B cell (primary cell): ENCODE measurements at regions not wholly inside any gene's neighbourhood (a gene's known extent, or its start where the extent isn't known, plus 50 kb on each side); places are given as distances from the start of the nearest gene placed in this dataset.

ENCODE experiments used
- ATAC-seq: fragments of 200-7000 bp; cut with Tn5 transposase; one replicate; pipeline ENCODE4 v1.10.0; 2021; ENCODE audit warnings: low read depth, mild to moderate bottlenecking, moderate number of reproducible peaks, moderate library complexity
- CTCF ChIA-PET: fragments of 350-600 bp; sonication (Branson Sonifier 250); formaldehyde crosslinking; loops from one replicate; lab custom pipeline; 2021; ENCODE audit warnings: antibody characterized with exemption, inconsistent platforms; lab: Charles Lee
- POLR2A ChIA-PET: fragments of 350-600 bp; sonication (Branson Sonifier 250); formaldehyde crosslinking; loops from one replicate; lab custom pipeline; 2021; ENCODE audit warnings: antibody characterized with exemption; lab: Charles Lee
- DNase-seq: peaks from one replicate; pipeline ENCODE4 v3.0.0; 2013
- H2AFZ ChIP-seq: 2 replicates; pipeline ENCODE4 v1.6.1; 2012; ENCODE audit warnings: mild to moderate bottlenecking, low read depth, low read length; ENCODE audit not compliant: insufficient read depth, poor library complexity, severe bottlenecking
- H3K27ac ChIP-seq, 2 donors: 1 replicate in 1 of 2; 2 replicates in 1 of 2; pipeline ENCODE4 v1.5.1; 2012 to 2013; ENCODE audit warnings: low read length in 2 of 2, mild to moderate bottlenecking in 2 of 2, moderate library complexity in 1 of 2
- H3K27me3 ChIP-seq, 4 experiments: fragments of 200-600 bp in 1 of 4; sonication (generic) in 1 of 4; replicated peaks in 1 of 4; 1 replicate in 2 of 4; 2 replicates in 2 of 4; pipeline versions ENCODE4 v1.6.1 to v1.7.0; 2013 to 2016; ENCODE audit warnings: low read length in 3 of 4, mild to moderate bottlenecking in 2 of 4, mixed read lengths in 1 of 4, moderate library complexity in 1 of 4; ENCODE audit not compliant: insufficient read depth in 4 of 4, control insufficient read depth in 3 of 4; ENCODE audit errors: control extremely low read depth in 1 of 4
- H3K36me3 ChIP-seq, 2 experiments: replicated peaks in 1 of 2; 1 replicate in 1 of 2; 2 replicates in 1 of 2; pipeline versions ENCODE4 v1.6.1 to v1.7.1; 2013; ENCODE audit warnings: low read length in 1 of 2; ENCODE audit not compliant: insufficient read depth in 2 of 2, control insufficient read depth in 1 of 2; ENCODE audit errors: control extremely low read depth in 1 of 2, extremely low read depth in 1 of 2
- H3K4me1 ChIP-seq, 2 donors: fragments of 200-600 bp in 1 of 2; sonication (generic) in 1 of 2; 1 replicate in 1 of 2; 2 replicates in 1 of 2; pipeline versions ENCODE4 v1.5.1 to v1.6.1; 2013 to 2017; ENCODE audit warnings: low read length in 2 of 2; ENCODE audit not compliant: control insufficient read depth in 2 of 2, insufficient read depth in 2 of 2
- H3K4me2 ChIP-seq: replicated peaks from 2 replicates; pipeline ENCODE3; 2012; ENCODE audit warnings: mild to moderate bottlenecking, low read depth, low read length; ENCODE audit not compliant: poor library complexity, severe bottlenecking
- H3K4me3 ChIP-seq, 5 experiments: fragments of 200-600 bp in 1 of 5; sonication (generic) in 1 of 5; 1 replicate in 3 of 5; 2 replicates in 2 of 5; pipeline versions ENCODE4 v1.5.1 to v1.7.0; 2011 to 2016; ENCODE audit warnings: low read length in 4 of 5, mild to moderate bottlenecking in 4 of 5, low read depth in 2 of 5, control low read depth in 1 of 5, moderate library complexity in 1 of 5; ENCODE audit not compliant: insufficient read depth in 1 of 5; ENCODE audit errors: control extremely low read depth in 1 of 5, extremely low read depth in 1 of 5
- H3K79me2 ChIP-seq: fragments of 200-600 bp; sonication (generic); one replicate; pipeline ENCODE4 v1.6.0; 2016; ENCODE audit warnings: low read length; ENCODE audit not compliant: control insufficient read depth, insufficient read depth
- H3K9ac ChIP-seq: fragments of 200-600 bp; sonication (generic); 2 replicates; pipeline ENCODE4 v1.6.1; 2017; ENCODE audit warnings: mild to moderate bottlenecking, low read length, moderate library complexity
- H3K9me3 ChIP-seq, 3 donors: one replicate each; pipeline versions ENCODE4 v1.6.1 to v1.7.1; 2013; ENCODE audit warnings: low read length in 2 of 3; ENCODE audit not compliant: control insufficient read depth in 2 of 3, insufficient read depth in 1 of 3; ENCODE audit errors: control extremely low read depth in 1 of 3
- H4K20me1 ChIP-seq: 2 replicates; pipeline ENCODE4 v1.6.0; 2012; ENCODE audit warnings: mild to moderate bottlenecking, low read length; ENCODE audit not compliant: insufficient read depth, control insufficient read depth, poor library complexity, severe bottlenecking
- H3K27ac Mint-ChIP-seq: one replicate; pipeline ENCODE4 v1.8.0; 2021; ENCODE audit warnings: mixed read lengths
- H3K27me3 Mint-ChIP-seq: one replicate; pipeline ENCODE4 v1.8.0; 2021; ENCODE audit warnings: mixed read lengths
- H3K4me1 Mint-ChIP-seq: one replicate; pipeline ENCODE4 v1.8.0; 2021; ENCODE audit warnings: mixed read lengths
- H3K4me3 Mint-ChIP-seq: one replicate; pipeline ENCODE4 v1.8.0; 2021; ENCODE audit warnings: mixed read lengths
- H3K9me3 Mint-ChIP-seq: one replicate; pipeline ENCODE4 v1.8.0; 2022; ENCODE audit warnings: mixed read lengths; ENCODE audit not compliant: insufficient read depth
- EZH2 ChIP-seq: IDR thresholded peaks from 2 replicates; pipeline ENCODE4 v1.6.1; 2012; ENCODE audit warnings: borderline replicate concordance, low read depth, mild to moderate bottlenecking, moderate library complexity, low read length; ENCODE audit not compliant: insufficient read depth, poor library complexity, severe bottlenecking
- WGBS: methylation state at CpG from one replicate; pipeline ENCODE4 v1.1.5; 2013; ENCODE audit warnings: missing lambda C conversion rate; ENCODE audit not compliant: insufficient coverage; 5-methylcytosine and 5-hydroxymethylcytosine counted together
- intact Hi-C: fragments of 100-400 bp; cut with micrococcal nuclease; formaldehyde crosslinking; loops from one replicate; pipeline ENCODE4 v1.10.0; 2022
- TF ChIP-seq, protein P1 (sequence below): fragments of 200-600 bp; IDR thresholded peaks from one replicate; pipeline ENCODE4 v1.8.0; 2022; ENCODE audit warnings: antibody characterized with exemption, mild to moderate bottlenecking

DNA sequence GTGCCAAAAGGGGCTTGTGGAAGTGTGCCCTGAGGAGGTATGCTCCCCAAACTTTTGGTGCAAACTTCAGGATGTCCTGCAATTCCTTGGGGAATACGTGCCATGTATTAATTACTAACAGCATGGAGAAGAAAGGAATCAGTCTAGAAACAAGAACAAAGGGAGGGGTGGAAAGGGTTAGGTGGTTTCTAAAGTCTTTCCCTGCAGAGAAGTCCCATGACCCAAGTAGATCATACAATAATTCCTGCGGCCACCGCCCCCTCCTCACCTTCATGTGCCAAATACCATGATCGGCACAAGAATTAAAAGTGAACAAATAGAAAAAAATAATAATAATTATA, 258.2 kb downstream of the PLPP3 start:
- Mint-ChIP-seq H3K9me3 (no peaks in the 10 kb centered on the region), H3K27ac (no peak overlapping the region), H3K27me3 (no peaks in the 10 kb centered on the region), H3K4me3 (no peak overlapping the region), H3K4me1 (peaks cover 3% of the 10 kb centered on the region)
- intact Hi-C loops = no loop called here
- no peak overlapping the region for H3K9ac ChIP-seq
- no peaks in the 10 kb centered on the region for H3K4me1 ChIP-seq
- H3K4me2 ChIP-seq = no peak overlapping the region
- H3K9me3 ChIP-seq = peaks cover 0 to 1% (median 0%) of the 10 kb centered on the region in 3 donors
- H3K4me3 ChIP-seq = no peak overlapping the region
- no peak overlapping the region for H3K27ac ChIP-seq
- H2AFZ ChIP-seq = no peak overlapping the region
- H3K36me3 ChIP-seq = no peaks in the 10 kb centered on the region
- no peaks in the 10 kb centered on the region for H3K27me3 ChIP-seq
- POLR2A ChIA-PET = no interaction called here
- DNase-seq (no peak), ATAC-seq (no peak)
- no peaks in the 10 kb centered on the region for H3K79me2 ChIP-seq
- WGBS = 100% methylated on average over 1 of the region's 4 CpGs
- H4K20me1 ChIP-seq = no peaks in the 10 kb centered on the region
- CTCF ChIA-PET = interaction anchor here (0.8 kb wide), 1 partner anchor 263 kb away, joined by 3 read pairs; no protein-coding TSS in a partner anchor
- TF ChIP-seq, protein P1, sequence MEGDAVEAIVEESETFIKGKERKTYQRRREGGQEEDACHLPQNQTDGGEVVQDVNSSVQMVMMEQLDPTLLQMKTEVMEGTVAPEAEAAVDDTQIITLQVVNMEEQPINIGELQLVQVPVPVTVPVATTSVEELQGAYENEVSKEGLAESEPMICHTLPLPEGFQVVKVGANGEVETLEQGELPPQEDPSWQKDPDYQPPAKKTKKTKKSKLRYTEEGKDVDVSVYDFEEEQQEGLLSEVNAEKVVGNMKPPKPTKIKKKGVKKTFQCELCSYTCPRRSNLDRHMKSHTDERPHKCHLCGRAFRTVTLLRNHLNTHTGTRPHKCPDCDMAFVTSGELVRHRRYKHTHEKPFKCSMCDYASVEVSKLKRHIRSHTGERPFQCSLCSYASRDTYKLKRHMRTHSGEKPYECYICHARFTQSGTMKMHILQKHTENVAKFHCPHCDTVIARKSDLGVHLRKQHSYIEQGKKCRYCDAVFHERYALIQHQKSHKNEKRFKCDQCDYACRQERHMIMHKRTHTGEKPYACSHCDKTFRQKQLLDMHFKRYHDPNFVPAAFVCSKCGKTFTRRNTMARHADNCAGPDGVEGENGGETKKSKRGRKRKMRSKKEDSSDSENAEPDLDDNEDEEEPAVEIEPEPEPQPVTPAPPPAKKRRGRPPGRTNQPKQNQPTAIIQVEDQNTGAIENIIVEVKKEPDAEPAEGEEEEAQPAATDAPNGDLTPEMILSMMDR = no peak
- no peak for TF ChIP-seq EZH2

DNA sequence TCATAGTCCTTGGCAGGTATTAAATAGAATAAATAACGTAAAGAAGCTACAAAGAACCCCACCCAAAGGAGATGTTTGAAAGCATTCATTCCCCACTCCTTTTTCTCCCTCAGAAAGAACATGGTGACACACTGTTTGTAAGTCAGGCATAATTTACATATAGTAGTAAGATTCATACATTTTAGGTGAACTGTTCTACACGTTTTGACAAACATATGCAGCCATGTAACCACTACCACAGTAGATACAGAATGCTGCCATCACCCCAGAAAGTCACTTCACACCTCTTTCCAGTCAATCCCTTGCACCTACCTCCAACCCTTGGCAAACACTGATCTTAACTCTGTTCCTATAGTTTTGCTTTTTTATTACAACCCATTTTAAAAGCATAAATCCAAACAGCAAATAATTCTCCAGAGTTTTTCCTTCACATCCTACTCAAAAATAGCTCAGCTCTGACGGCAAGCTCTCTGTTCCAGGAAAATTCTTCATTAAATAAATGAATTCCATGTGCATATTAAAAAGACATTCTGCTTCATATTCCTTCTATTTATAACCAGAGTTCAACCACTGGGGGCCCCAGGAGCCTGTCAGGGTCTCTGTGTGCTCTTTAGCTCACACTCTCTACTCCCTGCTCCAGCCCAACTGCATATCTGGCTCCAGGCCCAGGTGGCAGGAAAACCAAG, 258.8 kb downstream of the PLPP3 start:
- CTCF ChIA-PET = no interaction called here
- Mint-ChIP-seq H3K27me3 (no peaks in the 10 kb centered on the region), H3K9me3 (no peaks in the 10 kb centered on the region), H3K27ac (no peak overlapping the region), H3K4me1 (peaks cover 3% of the 10 kb centered on the region), H3K4me3 (no peak overlapping the region)
- H3K27me3 ChIP-seq = no peaks in the 10 kb centered on the region
- no peaks in the 10 kb centered on the region for H3K4me1 ChIP-seq
- no peaks in the 10 kb centered on the region for H3K36me3 ChIP-seq
- POLR2A ChIA-PET = no interaction called here
- WGBS = 57% methylated on average over 1 of the region's 3 CpGs
- no peak overlapping the region for H3K4me2 ChIP-seq
- intact Hi-C loops = no loop called here
- no peak overlapping the region for H2AFZ ChIP-seq
- H3K27ac ChIP-seq = no peak overlapping the region
- H4K20me1 ChIP-seq = no peaks in the 10 kb centered on the region
- no peaks in the 10 kb centered on the region for H3K79me2 ChIP-seq
- H3K4me3 ChIP-seq = no peak overlapping the region
- ATAC-seq = no peak
- H3K9me3 ChIP-seq = peaks cover 0 to 1% (median 0%) of the 10 kb centered on the region in 3 donors
- no peak overlapping the region for H3K9ac ChIP-seq
- DNase-seq = no peak
- TF ChIP-seq EZH2 = no peak
- TF ChIP-seq, protein P1 = no peak
